ENCODE measurements at regions not wholly inside any gene's neighbourhood (a gene's known extent, or its start where the extent isn't known, plus 50 kb on each side); places are given as distances from the start of the nearest gene placed in this dataset.

- DNase-seq (ENCODE audit: low read depth), result peak; percentile 1
- TF ChIP-seq, protein P1, sequence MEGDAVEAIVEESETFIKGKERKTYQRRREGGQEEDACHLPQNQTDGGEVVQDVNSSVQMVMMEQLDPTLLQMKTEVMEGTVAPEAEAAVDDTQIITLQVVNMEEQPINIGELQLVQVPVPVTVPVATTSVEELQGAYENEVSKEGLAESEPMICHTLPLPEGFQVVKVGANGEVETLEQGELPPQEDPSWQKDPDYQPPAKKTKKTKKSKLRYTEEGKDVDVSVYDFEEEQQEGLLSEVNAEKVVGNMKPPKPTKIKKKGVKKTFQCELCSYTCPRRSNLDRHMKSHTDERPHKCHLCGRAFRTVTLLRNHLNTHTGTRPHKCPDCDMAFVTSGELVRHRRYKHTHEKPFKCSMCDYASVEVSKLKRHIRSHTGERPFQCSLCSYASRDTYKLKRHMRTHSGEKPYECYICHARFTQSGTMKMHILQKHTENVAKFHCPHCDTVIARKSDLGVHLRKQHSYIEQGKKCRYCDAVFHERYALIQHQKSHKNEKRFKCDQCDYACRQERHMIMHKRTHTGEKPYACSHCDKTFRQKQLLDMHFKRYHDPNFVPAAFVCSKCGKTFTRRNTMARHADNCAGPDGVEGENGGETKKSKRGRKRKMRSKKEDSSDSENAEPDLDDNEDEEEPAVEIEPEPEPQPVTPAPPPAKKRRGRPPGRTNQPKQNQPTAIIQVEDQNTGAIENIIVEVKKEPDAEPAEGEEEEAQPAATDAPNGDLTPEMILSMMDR (conservative IDR thresholded peaks at IDR 0.05; ENCODE audit: low read depth, low read length), result no peak
- no peak overlapping the region for H3K4me3 ChIP-seq (ENCODE audit: low read depth, low read length)
Observed at GRCh38 chr4:90030953-90031352, 96.2 kb upstream of the CCSER1 start.

GRCh38 chr4:90039122-90039521 is 88.1 kb upstream of the CCSER1 start:
- DNase-seq (ENCODE audit: low read depth), result no peak
- TF ChIP-seq, protein P1 (conservative IDR thresholded peaks at IDR 0.05; ENCODE audit: low read depth, low read length), result no peak

GRCh38 chr4:90051999-90052398 is 75.2 kb upstream of the CCSER1 start:
- TF ChIP-seq, protein P1 (conservative IDR thresholded peaks at IDR 0.05; ENCODE audit: low read depth, low read length), result no peak
- H3K4me3 ChIP-seq (ENCODE audit: low read depth, low read length), result no peak overlapping the region

More at GRCh38 chr4:90039122-90039521, 88.1 kb upstream of the CCSER1 start:
- no peak overlapping the region for H3K4me3 ChIP-seq (ENCODE audit: low read depth, low read length)

GRCh38 chr4:90057091-90057490 is 70.1 kb upstream of the CCSER1 start:
- DNase-seq (ENCODE audit: low read depth), result no peak
- H3K4me3 ChIP-seq (ENCODE audit: low read depth, low read length), result no peak overlapping the region
- TF ChIP-seq, protein P1 (conservative IDR thresholded peaks at IDR 0.05; ENCODE audit: low read depth, low read length), result no peak

More at GRCh38 chr4:90051999-90052398, 75.2 kb upstream of the CCSER1 start:
- DNase-seq (ENCODE audit: low read depth), result no peak

DNA sequence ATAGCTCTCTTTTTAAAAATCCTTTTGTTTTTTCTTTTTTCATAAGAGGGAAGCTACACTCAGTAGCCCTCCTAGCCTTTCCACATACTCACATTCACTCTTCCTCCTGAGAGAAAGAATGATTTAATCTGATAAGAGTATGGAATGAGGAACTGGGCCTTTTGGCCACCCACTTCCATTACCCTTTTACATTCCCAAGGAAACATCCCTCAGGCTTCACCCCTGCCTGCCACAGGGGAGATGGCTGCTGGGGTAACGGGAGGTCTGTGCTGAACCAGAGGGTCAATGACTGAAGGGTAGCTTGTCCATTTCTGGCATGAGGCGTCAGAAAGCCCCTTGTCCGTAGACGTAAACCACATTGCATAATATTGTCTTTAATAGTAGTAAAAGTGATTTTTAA is 67.2 kb upstream of the CCSER1 start:
- no peak for DNase-seq (ENCODE audit: low read depth)
- H3K4me3 ChIP-seq (ENCODE audit: low read depth, low read length), result no peak overlapping the region
- TF ChIP-seq, protein P1 (conservative IDR thresholded peaks at IDR 0.05; ENCODE audit: low read depth, low read length), result no peak

GRCh38 chr4:90061881-90062280 is 65.3 kb upstream of the CCSER1 start:
- no peak for DNase-seq (ENCODE audit: low read depth)
- TF ChIP-seq, protein P1 (conservative IDR thresholded peaks at IDR 0.05; ENCODE audit: low read depth, low read length), result no peak
- H3K4me3 ChIP-seq (ENCODE audit: low read depth, low read length), result no peak overlapping the region

DNA sequence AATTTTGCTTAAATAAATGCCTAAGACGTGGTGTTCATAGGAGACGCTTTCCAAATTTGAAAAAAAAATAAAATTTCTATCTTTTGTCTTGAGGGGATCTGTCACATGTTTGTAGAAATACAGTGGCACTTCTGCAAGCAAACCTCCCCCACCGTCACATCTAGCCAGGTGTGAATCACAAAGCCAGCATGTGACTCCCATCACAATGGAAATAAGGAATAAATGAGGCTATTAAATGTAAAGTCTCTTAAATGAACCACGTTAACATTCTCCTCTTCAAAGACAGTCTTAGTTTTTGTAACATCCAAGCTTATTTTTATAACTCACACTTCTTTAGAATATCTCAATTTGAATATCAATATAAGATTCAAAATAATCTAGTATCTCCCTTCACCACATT is 63.0 kb upstream of the CCSER1 start:
- no peak overlapping the region for H3K4me3 ChIP-seq (ENCODE audit: low read depth, low read length)
- no peak for DNase-seq (ENCODE audit: low read depth)
- TF ChIP-seq, protein P1 (conservative IDR thresholded peaks at IDR 0.05; ENCODE audit: low read depth, low read length), result no peak
